GM21423 (cell line): ENCODE measurements at regions not wholly inside any gene's neighbourhood (a gene's known extent, or its start where the extent isn't known, plus 50 kb on each side); places are given as distances from the start of the nearest gene placed in this dataset.
"Not testable (repeated sequence)": the region's sequence is repeated elsewhere in the genome, so short reads cannot be mapped to it uniquely, and the experiment has no call there.

ENCODE experiments used
- ATAC-seq: cut with Tn5 transposase; IDR thresholded peaks from one replicate; pipeline ENCODE4 v1.9.1; 2021; ENCODE audit warnings: mild to moderate bottlenecking, moderate library complexity; ENCODE audit not compliant: unreplicated experiment

- ATAC-seq: no peak
Observed at GRCh38 chr14:44620121-44621019, 113.3 kb upstream of the FSCB start.

DNA sequence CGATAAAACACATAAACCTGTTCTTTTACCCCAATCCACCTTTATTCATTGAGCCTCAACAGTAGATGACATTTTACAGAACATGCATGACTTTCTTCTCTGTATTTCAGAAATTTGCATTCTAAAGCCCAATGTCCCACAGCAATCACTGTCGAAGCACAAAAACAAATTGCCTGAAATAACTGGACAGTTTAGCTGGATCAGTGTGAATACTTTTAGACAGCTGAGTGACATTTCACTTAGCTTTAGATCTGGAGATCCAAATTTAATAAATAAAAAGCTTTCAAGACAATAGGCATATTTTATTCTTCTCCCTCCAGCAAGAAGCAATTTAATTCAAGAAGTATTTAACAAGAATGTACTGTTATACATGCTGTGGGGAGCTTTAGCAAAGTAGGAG, 109.1 kb upstream of the FSCB start:
- ATAC-seq: no peak

GRCh38 chr14:44613061-44613712, 106.1 kb upstream of the FSCB start:
- ATAC-seq: no peak

- no peak for ATAC-seq
Observed at GRCh38 chr14:44612002-44612401, 104.9 kb upstream of the FSCB start.

DNA sequence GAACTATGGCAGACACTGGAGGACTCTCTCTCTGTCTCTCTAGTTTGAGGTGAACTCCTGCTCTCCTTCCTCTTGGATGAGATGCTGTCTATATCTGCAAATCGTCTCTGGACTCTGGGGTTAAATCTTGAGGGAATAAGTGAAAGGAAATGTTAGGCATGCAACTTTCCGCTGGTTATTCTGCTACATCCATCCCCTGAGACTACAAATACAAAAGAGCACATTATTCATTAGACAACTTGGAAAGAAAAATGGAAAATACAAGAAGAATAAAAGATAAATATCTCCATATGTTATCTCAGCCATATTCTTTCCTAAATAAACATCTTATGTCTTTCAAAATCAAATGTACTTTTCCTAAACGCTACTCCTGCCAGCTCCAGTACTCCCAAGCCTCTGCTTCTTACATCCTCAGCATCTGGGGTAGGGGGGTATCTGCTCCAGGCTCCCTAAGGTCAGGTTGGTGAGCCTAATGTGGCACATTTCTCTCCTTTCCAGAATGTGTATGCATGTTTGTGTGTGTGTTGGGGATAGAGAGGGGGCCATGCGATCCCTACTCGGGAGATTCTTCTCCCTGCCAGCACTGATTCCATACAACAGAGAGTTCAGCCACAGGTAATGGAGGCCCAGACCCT, 102.9 kb upstream of the FSCB start:
- ATAC-seq: no peak

DNA sequence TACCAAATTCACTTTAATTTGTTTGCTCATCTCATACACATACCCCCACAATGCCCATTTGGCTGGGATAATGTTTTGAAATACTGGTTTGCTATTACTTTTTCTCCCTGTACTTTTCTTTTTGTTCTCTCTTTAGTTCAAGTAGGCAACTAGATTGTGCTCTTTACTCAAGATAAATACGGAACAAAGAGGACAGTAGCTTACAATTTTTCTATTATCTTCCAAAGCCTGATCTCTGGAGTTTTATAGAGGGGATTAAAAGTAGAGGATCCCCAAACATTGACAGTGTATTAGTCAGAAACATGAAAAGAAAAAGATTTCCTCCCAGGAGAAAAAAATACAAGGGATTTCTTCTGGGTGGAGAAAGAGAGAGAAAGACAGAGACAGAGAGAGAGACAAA, 102.1 kb upstream of the FSCB start:
- no peak for ATAC-seq

- no peak for ATAC-seq
Observed at GRCh38 chr14:44607701-44608100, 100.6 kb upstream of the FSCB start.

GRCh38 chr14:44606576-44606975, 99.5 kb upstream of the FSCB start:
- ATAC-seq: no peak

DNA sequence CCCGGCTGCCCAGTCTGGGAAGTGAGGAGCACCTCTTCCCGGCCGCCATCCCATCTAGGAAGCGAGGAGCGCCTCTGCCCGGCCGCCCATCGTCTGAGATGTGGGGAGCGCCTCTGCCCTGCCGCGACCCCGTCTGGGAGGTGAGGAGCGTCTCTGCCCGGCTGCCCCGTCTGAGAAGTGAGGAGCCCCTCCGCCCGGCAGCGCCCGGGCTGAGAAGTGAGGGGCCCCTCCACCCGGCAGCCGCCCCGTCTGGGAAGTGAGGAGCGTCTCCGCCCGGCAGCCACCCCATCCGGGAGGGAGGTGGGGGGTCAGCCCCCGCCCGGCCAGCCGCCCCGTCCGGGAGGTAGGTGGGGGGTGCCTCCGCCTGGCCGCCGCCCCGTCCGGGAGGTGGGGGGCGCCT, 94.2 kb upstream of the FSCB start:
- not testable (repeated sequence) for ATAC-seq

DNA sequence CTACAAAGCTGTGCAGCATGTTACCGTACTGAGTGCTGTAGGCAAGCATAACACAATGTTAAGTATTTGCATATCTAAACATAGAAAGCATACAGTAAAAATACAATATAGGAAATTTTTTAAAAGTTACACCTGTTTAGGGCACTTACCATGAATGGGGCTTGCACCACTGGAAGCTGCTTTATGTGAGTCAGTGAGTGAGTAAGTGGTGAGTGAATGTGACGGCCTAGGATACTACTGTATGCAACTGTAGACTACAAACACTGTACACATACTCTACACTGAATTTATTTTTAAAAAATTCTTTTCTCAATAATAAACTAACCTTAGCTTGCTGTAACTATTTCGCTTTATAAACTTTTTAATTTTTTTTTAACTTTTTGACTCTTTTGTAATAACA, 82.1 kb upstream of the FSCB start:
- no peak for ATAC-seq

DNA sequence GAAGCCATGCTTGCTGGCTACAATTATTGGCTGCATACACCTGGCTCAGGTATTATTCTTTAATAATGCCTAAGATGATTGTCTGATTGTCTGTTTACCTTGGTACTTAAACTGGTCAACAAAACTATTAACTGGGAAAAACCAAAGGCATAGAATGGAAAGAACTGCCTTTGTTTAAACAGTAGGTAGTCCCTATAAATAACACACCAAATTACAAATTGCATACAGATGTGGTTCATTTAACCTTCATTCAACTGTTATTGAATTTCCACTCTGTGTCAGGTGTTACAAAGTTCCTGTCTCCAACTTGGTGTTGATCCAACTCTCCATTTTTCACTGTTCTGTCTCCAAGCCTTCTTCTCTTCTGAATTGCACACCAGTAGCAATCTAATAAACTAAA, 79.8 kb upstream of the FSCB start:
- ATAC-seq: no peak

DNA sequence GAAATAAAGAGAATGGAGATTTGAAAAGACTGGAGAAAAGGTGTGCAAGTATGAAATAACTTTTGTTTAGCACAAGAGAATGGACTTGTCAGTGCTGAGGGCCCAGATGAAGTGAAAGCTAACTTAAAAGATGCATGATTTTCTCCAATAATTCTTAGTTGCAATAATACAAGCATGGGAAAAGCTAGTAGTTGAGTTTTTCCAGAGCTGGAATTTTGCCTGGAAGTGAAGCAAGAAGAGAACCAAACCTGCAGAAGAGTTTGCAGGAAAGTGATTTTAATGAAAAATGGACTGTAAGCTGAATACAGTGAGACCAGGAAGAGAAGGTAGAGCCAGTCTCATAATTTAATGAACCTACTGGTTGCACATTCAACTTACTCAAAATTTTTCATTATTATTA, 69.3 kb upstream of the FSCB start:
- ATAC-seq: no peak

DNA sequence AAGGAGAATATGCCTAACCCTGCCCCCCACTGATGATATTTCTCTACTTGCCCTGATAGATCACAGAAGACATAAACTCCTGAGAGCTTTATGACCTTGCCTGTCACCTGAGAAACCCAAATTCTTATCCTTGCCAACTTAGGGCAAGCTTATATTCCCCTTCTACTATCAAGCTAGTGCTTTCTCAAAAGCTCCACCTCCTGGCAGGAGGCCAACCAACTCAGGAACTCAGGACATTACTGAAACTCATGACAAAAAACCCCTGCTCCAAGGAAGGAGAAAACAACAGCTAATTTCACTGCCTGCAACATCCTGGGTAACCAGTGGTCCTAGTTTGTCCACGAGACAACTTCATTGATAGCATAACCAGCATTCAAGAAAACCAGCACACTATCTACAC, 60.9 kb upstream of the FSCB start:
- ATAC-seq: no peak

DNA sequence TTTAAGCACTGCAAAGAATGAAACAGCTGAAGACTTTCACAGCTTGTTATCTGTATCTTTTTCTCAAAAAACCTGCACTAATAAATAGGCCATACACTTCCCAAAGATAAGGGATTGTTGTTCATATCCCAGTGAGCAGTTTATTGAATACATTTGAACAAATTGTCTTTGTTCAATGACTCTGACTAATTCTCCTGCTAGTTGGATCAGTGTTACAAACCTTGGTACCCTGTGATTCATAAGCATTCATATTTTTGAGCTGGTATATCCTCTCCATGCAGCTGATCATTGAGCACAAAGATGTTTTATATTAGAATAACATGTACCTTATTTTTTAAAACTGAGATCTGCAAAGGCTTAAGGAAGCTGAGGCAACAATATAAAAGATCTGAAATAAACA, 58.9 kb upstream of the FSCB start:
- ATAC-seq: no peak

- no peak for ATAC-seq
Observed at GRCh38 chr14:44564908-44565307, 57.8 kb upstream of the FSCB start.
